ENCODE measurements at regions not wholly inside any gene's neighbourhood (a gene's known extent, or its start where the extent isn't known, plus 50 kb on each side); places are given as distances from the start of the nearest gene placed in this dataset.

GRCh38 chr22:46030231-46030880 lies 53.4 kb upstream of the WNT7B start:
- Histone ChIP-seq H3K4me1 (ENCODE audit: insufficient read depth, low read length, poor library complexity, severe bottlenecking) (peaks cover 7% of the 10 kb centered on the region), H3K4me3 (ENCODE audit: low read depth, low read length, poor library complexity, severe bottlenecking) (no peak overlapping the region), H3K27ac (ENCODE audit: low read depth, low read length, poor library complexity, severe bottlenecking) (no peak overlapping the region), H3K9me2 (ENCODE audit: insufficient read depth, low read length) (no peaks in the 10 kb centered on the region), H3K79me2 (ENCODE audit: insufficient read depth, low read depth, low read length) (no peaks in the 10 kb centered on the region), H4K20me1 (ENCODE audit: insufficient read depth, low read length) (no peaks in the 10 kb centered on the region), H3K4me2 (ENCODE audit: low read length) (no peak overlapping the region), H3K9me3 (ENCODE audit: low read length) (no peaks in the 10 kb centered on the region), H3K36me3 (ENCODE audit: insufficient read depth, low read length) (no peaks in the 10 kb centered on the region), H2AFZ (ENCODE audit: low read length) (no peak overlapping the region)
- TF ChIP-seq CTCF (conservative IDR thresholded peaks at IDR 0.05; ENCODE audit: low read length) (no peak), EZH2phosphoT487 (IDR thresholded peaks at IDR 0.05; ENCODE audit: borderline replicate concordance, low read depth, low read length) (no peak)
- intact Hi-C loops (cut with micrococcal nuclease; ENCODE audit: unreplicated experiment), result loop anchor here (10.0 kb wide), 1 partner anchor 264 kb away; the partner anchor contains the start of gene GTSE1
- ChIA-PET POLR2A (no interaction called here), CTCF (ENCODE audit: unreplicated experiment) (no interaction called here)
- no TSS peak for BruUV-seq (replicated peaks)
- no peak for DNase-seq (ENCODE audit: low spot score)

GRCh38 chr22:46031066-46031465 lies 54.1 kb upstream of the WNT7B start:
- H3K4me1 ChIP-seq (ENCODE audit: insufficient read depth, low read length, poor library complexity, severe bottlenecking), result peaks cover 7% of the 10 kb centered on the region
- H3K4me3 ChIP-seq (ENCODE audit: low read depth, low read length, poor library complexity, severe bottlenecking), result no peak overlapping the region
- H3K4me2 ChIP-seq (ENCODE audit: low read length), result no peak overlapping the region
- H3K36me3 ChIP-seq (ENCODE audit: insufficient read depth, low read length), result no peaks in the 10 kb centered on the region
- no peak overlapping the region for H2AFZ ChIP-seq (ENCODE audit: low read length)
- intact Hi-C loops (cut with micrococcal nuclease; ENCODE audit: unreplicated experiment), result loop anchor here (10.0 kb wide), 1 partner anchor 264 kb away; the partner anchor contains the start of gene GTSE1
- no peaks in the 10 kb centered on the region for H3K9me2 ChIP-seq (ENCODE audit: insufficient read depth, low read length)
- no peaks in the 10 kb centered on the region for H3K9me3 ChIP-seq (ENCODE audit: low read length)
- no peak overlapping the region for H3K27ac ChIP-seq (ENCODE audit: low read depth, low read length, poor library complexity, severe bottlenecking)
- CTCF ChIA-PET (ENCODE audit: unreplicated experiment), result no interaction called here
- TF ChIP-seq EZH2phosphoT487 (IDR thresholded peaks at IDR 0.05; ENCODE audit: borderline replicate concordance, low read depth, low read length) (no peak), CTCF (conservative IDR thresholded peaks at IDR 0.05; ENCODE audit: low read length) (no peak)
- H4K20me1 ChIP-seq (ENCODE audit: insufficient read depth, low read length), result no peaks in the 10 kb centered on the region
- no peaks in the 10 kb centered on the region for H3K79me2 ChIP-seq (ENCODE audit: insufficient read depth, low read depth, low read length)
- no peak for DNase-seq (ENCODE audit: low spot score)
- BruUV-seq (replicated peaks), result no TSS peak
- POLR2A ChIA-PET, result interaction anchor here (0.7 kb wide), 1 partner anchor 197 kb away, joined by 3 read pairs; no protein-coding TSS in a partner anchor

- Histone ChIP-seq H3K9me3 (ENCODE audit: low read length) (no peaks in the 10 kb centered on the region), H3K4me2 (ENCODE audit: low read length) (no peak overlapping the region), H4K20me1 (ENCODE audit: insufficient read depth, low read length) (no peaks in the 10 kb centered on the region), H3K79me2 (ENCODE audit: insufficient read depth, low read depth, low read length) (no peaks in the 10 kb centered on the region), H3K9me2 (ENCODE audit: insufficient read depth, low read length) (no peaks in the 10 kb centered on the region), H2AFZ (ENCODE audit: low read length) (no peak overlapping the region), H3K4me1 (ENCODE audit: insufficient read depth, low read length, poor library complexity, severe bottlenecking) (peaks cover 7% of the 10 kb centered on the region), H3K4me3 (ENCODE audit: low read depth, low read length, poor library complexity, severe bottlenecking) (no peak overlapping the region), H3K36me3 (ENCODE audit: insufficient read depth, low read length) (no peaks in the 10 kb centered on the region), H3K27ac (ENCODE audit: low read depth, low read length, poor library complexity, severe bottlenecking) (no peak overlapping the region)
- no peak for DNase-seq (ENCODE audit: low spot score)
- ChIA-PET POLR2A (interaction anchor here (0.7 kb wide), 1 partner anchor 196 kb away, joined by 3 read pairs; no protein-coding TSS in a partner anchor), CTCF (ENCODE audit: unreplicated experiment) (no interaction called here)
- intact Hi-C loops (cut with micrococcal nuclease; ENCODE audit: unreplicated experiment), result loop anchor here (10.0 kb wide), 1 partner anchor 263 kb away; the partner anchor contains the start of gene GTSE1
- no TSS peak for BruUV-seq (replicated peaks)
- TF ChIP-seq CTCF (conservative IDR thresholded peaks at IDR 0.05; ENCODE audit: low read length), result no peak
- no peak for TF ChIP-seq EZH2phosphoT487 (IDR thresholded peaks at IDR 0.05; ENCODE audit: borderline replicate concordance, low read depth, low read length)
Observed at GRCh38 chr22:46031557-46031956, 54.6 kb upstream of the WNT7B start.

Measured in OCI-LY7 (cell line).